Epidermal melanocyte (primary cell): ENCODE measurements at regions not wholly inside any gene's neighbourhood (a gene's known extent, or its start where the extent isn't known, plus 50 kb on each side); places are given as distances from the start of the nearest gene placed in this dataset.
"Not testable (repeated sequence)": the region's sequence is repeated elsewhere in the genome, so short reads cannot be mapped to it uniquely, and the experiment has no call there.

Experiments
- DNase-seq: peaks from one replicate; pipeline ENCODE4 v3.0.0; 2011; ENCODE audit warnings: low spot score; ENCODE audit not compliant: insufficient read length

GRCh38 chr11:49499117-49499516 lies 290.7 kb upstream of the FOLH1 start:
- no peak for DNase-seq

- no peak for DNase-seq
Observed at GRCh38 chr11:49505231-49505630, 296.8 kb upstream of the FOLH1 start.

- DNase-seq, result peak; percentile 9
Observed at GRCh38 chr11:49526240-49526829, 317.9 kb upstream of the FOLH1 start.

GRCh38 chr11:49533204-49533603 lies 324.8 kb upstream of the FOLH1 start:
- DNase-seq, result no peak

GRCh38 chr11:49538927-49539326 lies 330.5 kb upstream of the FOLH1 start:
- not testable (repeated sequence) for DNase-seq

GRCh38 chr11:49558261-49558847 lies 350.0 kb upstream of the FOLH1 start:
- not testable (repeated sequence) for DNase-seq

- DNase-seq, result not testable (repeated sequence)
Observed at GRCh38 chr11:49560593-49560992, 352.2 kb upstream of the FOLH1 start.

GRCh38 chr11:49561240-49561880 lies 353.0 kb upstream of the FOLH1 start:
- not testable (repeated sequence) for DNase-seq

- DNase-seq, result not testable (repeated sequence)
Observed at GRCh38 chr11:49562262-49562661, 353.9 kb upstream of the FOLH1 start.

GRCh38 chr11:49579492-49579891 lies 371.1 kb upstream of the FOLH1 start:
- not testable (repeated sequence) for DNase-seq

- not testable (repeated sequence) for DNase-seq
Observed at GRCh38 chr11:49585495-49585894, 366.7 kb upstream of the OR4C13 start.

- DNase-seq, result not testable (repeated sequence)
Observed at GRCh38 chr11:49608892-49609291, 343.3 kb upstream of the OR4C13 start.

GRCh38 chr11:49623872-49624271 lies 328.3 kb upstream of the OR4C13 start:
- DNase-seq, result not testable (repeated sequence)

GRCh38 chr11:49670705-49671104 lies 281.5 kb upstream of the OR4C13 start:
- DNase-seq, result not testable (repeated sequence)

- DNase-seq, result not testable (repeated sequence)
Observed at GRCh38 chr11:49702121-49702520, 250.1 kb upstream of the OR4C13 start.

GRCh38 chr11:49750447-49750846 lies 201.7 kb upstream of the OR4C13 start:
- not testable (repeated sequence) for DNase-seq

GRCh38 chr11:49750960-49751359 lies 201.2 kb upstream of the OR4C13 start:
- DNase-seq, result not testable (repeated sequence)

GRCh38 chr11:49780791-49781190 lies 171.4 kb upstream of the OR4C13 start:
- DNase-seq, result not testable (repeated sequence)

- DNase-seq, result not testable (repeated sequence)
Observed at GRCh38 chr11:49782000-49782399, 170.2 kb upstream of the OR4C13 start.

GRCh38 chr11:49783841-49784240 lies 168.3 kb upstream of the OR4C13 start:
- DNase-seq, result not testable (repeated sequence)

GRCh38 chr11:49789787-49790186 lies 162.4 kb upstream of the OR4C13 start:
- not testable (repeated sequence) for DNase-seq

- DNase-seq, result not testable (repeated sequence)
Observed at GRCh38 chr11:49798206-49798837, 153.9 kb upstream of the OR4C13 start.
